C4-2B (cell line): ENCODE measurements at regions not wholly inside any gene's neighbourhood (a gene's known extent, or its start where the extent isn't known, plus 50 kb on each side); places are given as distances from the start of the nearest gene placed in this dataset.

Source experiments
- H3K27ac ChIP-seq: fragments of 450-650 bp; 2 replicates; pipeline ENCODE4 v1.5.1; 2017
- ZFX ChIP-seq: fragments of 450-650 bp; IDR thresholded peaks from 2 replicates; pipeline ENCODE4 v1.6.1; 2017
- TF ChIP-seq, protein P1 (sequence below): fragments of 450-650 bp; conservative IDR thresholded peaks from 2 replicates; pipeline ENCODE4 v1.5.1; 2017; ENCODE audit warnings: mild to moderate bottlenecking

DNA sequence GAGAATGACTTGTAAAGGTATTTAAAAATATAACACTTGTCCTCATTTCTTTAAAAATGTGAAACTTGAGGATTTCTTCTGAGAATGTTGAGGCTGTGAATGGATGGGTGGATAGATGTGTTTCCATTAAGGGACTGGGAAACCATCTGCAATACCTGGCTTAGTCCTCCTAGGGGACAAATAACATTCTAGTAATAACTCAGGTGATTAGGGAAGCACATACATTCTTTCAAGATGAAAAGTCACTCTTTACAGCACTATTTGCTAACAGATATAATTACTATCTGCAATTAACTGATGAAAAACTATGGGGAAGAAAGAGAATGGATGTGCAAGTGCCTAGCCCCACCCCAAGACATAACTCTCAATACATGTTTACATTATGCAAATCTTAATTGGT lies 542.3 kb downstream of the CD83 start:
- no peak overlapping the region for H3K27ac ChIP-seq
- no peak for TF ChIP-seq ZFX
- TF ChIP-seq, protein P1, sequence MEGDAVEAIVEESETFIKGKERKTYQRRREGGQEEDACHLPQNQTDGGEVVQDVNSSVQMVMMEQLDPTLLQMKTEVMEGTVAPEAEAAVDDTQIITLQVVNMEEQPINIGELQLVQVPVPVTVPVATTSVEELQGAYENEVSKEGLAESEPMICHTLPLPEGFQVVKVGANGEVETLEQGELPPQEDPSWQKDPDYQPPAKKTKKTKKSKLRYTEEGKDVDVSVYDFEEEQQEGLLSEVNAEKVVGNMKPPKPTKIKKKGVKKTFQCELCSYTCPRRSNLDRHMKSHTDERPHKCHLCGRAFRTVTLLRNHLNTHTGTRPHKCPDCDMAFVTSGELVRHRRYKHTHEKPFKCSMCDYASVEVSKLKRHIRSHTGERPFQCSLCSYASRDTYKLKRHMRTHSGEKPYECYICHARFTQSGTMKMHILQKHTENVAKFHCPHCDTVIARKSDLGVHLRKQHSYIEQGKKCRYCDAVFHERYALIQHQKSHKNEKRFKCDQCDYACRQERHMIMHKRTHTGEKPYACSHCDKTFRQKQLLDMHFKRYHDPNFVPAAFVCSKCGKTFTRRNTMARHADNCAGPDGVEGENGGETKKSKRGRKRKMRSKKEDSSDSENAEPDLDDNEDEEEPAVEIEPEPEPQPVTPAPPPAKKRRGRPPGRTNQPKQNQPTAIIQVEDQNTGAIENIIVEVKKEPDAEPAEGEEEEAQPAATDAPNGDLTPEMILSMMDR: no peak

DNA sequence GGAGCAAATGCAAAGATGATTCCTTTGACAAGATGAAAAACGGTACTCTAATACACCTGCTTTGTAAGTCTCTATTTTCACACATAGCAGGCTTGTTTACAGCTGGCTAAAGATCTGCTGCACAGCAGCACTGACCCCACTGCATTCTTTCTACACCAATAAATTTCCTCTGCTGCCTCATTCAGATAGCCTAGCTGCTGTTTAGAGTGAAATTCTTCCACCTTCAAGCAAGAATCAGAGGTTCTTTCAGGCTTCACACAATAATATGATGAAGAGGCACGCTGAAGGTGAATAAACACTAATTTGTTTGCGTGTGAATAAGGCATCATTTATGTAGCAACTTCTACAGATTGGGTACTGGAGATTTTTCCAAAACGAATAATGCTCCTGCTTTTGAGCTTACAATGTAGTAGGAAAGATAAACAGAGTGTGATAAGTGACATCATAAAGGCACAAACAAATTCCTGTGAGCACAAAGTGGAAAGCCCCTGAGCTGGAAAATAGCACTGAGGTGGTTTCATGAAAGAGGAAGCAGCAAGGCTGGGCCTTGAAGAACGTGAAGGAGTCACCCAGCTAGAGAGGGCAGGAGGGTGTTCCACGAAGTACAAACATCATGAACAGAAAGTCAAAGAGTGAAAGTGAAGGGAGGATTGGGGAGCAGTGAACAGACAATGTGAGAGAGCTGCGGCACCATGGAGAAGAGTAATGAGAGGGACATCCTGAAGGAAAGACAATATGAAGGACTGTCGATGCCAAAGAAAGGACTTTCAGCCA lies 543.4 kb downstream of the CD83 start:
- TF ChIP-seq, protein P1: no peak
- no peak for TF ChIP-seq ZFX
- no peak overlapping the region for H3K27ac ChIP-seq

DNA sequence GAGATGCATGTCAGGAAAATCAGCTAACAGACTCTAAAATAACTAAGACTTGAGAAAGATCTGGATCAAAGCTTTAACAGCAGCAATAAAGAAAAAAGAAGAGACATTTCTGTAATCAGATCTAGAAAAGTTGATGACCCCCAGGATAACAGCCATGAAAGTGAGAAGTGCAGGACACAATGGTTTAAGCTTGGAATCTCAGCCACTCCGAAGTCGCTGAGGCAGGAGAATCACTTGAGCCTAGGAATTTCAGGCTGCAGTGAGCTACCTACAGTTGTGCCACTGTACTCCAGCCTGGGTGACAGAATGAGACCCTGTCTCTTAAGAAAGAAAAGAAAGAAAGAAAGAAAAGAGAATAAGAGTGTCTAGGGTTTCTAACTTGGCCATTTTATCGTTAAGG lies 544.1 kb downstream of the CD83 start:
- no peak overlapping the region for H3K27ac ChIP-seq
- TF ChIP-seq, protein P1: no peak
- TF ChIP-seq ZFX: no peak

DNA sequence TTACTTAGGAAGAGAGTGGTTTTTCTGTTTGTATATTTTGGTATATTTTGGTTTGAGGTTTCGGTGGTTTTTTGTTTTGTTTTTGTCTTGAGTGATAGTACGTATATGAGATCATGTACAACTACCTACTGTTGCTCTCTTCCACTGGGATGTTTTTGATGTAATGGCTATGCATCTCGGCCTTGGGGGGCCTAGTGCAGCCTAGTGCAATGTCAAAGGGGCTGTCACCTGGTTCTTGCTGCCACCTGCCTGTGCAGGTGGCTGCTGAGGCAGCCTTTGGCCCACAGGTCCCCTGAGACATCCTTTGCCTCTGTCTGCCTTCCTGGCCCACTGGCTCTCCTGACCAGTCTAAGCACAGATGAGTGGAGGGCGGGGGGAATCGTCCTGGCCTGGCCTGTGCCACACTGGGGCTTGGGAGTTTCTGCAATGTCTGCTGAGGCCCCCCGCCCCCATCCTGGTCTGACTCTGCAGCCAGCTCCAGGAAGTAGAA lies 546.6 kb downstream of the CD83 start:
- no peak for TF ChIP-seq ZFX
- TF ChIP-seq, protein P1: no peak
- no peak overlapping the region for H3K27ac ChIP-seq

DNA sequence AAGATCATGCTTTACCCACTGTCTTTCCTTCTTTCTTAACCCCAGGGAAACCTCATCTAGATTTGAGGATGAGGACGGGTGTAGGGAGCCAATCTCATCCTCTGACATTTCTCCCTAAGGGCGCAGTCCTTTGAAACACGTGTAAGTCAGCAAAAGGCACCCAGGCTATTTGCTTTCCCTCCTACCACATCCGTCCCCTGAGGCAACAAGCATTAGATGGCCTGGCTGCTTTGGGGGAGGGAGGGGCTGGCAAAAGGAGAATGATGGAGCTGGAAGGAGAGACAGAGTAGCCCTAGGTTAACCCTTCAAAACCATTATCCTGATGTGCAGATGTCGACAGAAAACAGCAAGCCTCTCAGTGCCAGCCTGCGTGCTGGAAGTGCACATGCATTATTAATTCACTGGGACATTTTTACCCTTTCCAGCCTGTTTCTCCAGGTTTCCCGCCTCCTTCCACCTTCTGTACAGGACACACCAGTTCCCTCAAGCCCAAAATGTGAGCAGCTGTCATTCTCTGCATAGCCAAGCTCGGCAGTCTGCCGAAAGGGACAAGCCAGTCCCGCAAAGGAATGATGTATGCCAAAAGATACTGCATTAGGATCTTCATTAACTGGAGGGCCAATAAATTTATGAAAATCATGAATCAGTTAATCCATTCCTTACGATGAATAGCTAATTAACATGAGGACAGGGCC lies 547.2 kb downstream of the CD83 start:
- H3K27ac ChIP-seq: no peak overlapping the region

DNA sequence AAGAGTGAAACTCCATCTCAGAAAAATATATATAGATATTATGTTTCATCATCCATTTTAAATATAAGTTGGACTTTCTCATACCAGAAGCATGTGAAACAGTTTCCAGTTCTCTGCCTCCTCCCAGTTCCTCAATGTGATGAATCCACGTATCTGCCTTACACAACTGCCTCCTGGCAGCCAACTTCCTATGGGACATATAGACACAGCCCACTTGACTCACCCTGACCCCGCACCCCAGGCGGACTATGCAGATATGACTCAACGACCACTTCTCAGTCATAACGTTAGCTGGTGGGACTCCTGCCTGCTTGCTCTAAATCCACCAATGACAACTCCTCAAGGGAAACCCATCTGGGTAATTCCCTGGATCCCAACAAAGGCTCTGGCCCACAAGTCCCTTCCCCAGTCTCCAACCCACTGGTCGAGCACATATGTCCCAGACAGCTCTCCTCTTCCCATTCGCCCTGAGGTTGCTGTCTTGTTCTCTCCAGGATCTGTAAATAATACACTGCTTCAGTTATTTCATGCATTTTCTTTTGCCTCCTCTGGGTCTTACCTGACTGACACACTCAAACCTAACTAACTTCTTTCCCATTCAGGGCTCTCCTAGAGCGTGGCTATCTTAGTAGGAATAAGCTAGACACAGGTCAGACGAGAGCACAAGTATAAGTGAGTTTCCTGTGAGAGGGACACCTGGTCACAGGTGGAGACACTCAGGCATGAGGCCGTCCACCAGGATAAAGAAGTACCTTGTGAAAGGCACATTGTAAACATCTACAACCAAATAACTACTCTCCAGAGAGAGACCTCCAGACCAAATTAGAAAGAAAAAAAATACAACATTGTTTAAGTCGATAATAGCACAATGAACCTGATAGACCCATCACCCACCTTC lies 548.5 kb downstream of the CD83 start:
- H3K27ac ChIP-seq: no peak overlapping the region

More for the DNA sequence above, 547.2 kb downstream of the CD83 start:
- no peak for TF ChIP-seq ZFX
- TF ChIP-seq, protein P1: no peak

More for the DNA sequence above, 548.5 kb downstream of the CD83 start:
- TF ChIP-seq ZFX: no peak
- TF ChIP-seq, protein P1: no peak
